Endothelial cell of umbilical vein (primary cell): ENCODE measurements at regions not wholly inside any gene's neighbourhood (a gene's known extent, or its start where the extent isn't known, plus 50 kb on each side); places are given as distances from the start of the nearest gene placed in this dataset.

Source experiments
- EZH2 ChIP-seq: IDR thresholded peaks from 2 replicates; pipeline ENCODE4 v1.6.1; 2012; ENCODE audit warnings: borderline replicate concordance, low read depth, mild to moderate bottlenecking, moderate library complexity, low read length, inconsistent platforms; ENCODE audit not compliant: severe bottlenecking
- JUN ChIP-seq: IDR thresholded peaks from 2 replicates; pipeline ENCODE4 v1.6.1; 2011; ENCODE audit warnings: borderline replicate concordance, low read depth; ENCODE audit not compliant: insufficient read length, insufficient read depth
- MYC ChIP-seq: IDR thresholded peaks from one replicate; pipeline ENCODE4 v1.6.1; 2011; ENCODE audit warnings: mild to moderate bottlenecking, low read depth, low read length
- POLR2A ChIP-seq: IDR thresholded peaks from 2 replicates; pipeline ENCODE4 v1.6.1; 2012; ENCODE audit warnings: low read depth, mild to moderate bottlenecking, control low read depth, low read length
- POLR2AphosphoS5 ChIP-seq: IDR thresholded peaks from 2 replicates; pipeline ENCODE4 v1.6.1; 2012; ENCODE audit warnings: low read depth, mild to moderate bottlenecking, control low read depth, low read length, moderate library complexity; ENCODE audit not compliant: insufficient read depth
- TF ChIP-seq, protein P1 (sequence below), 2 donors: IDR thresholded peaks; 1 replicate in 1 of 2; 2 replicates in 1 of 2; pipeline ENCODE4 v1.5.1; 2011; ENCODE audit warnings: low read length in 2 of 2, mild to moderate bottlenecking in 2 of 2, moderate library complexity in 2 of 2, control low read depth in 1 of 2, inconsistent platforms in 1 of 2, low read depth in 1 of 2; ENCODE audit not compliant: insufficient read depth in 1 of 2; ENCODE audit errors: extremely low read depth in 1 of 2
- TF ChIP-seq, protein P2 (sequence below): IDR thresholded peaks from 2 replicates; pipeline ENCODE4 v1.6.1; 2011; ENCODE audit not compliant: insufficient read depth, insufficient read length

DNA sequence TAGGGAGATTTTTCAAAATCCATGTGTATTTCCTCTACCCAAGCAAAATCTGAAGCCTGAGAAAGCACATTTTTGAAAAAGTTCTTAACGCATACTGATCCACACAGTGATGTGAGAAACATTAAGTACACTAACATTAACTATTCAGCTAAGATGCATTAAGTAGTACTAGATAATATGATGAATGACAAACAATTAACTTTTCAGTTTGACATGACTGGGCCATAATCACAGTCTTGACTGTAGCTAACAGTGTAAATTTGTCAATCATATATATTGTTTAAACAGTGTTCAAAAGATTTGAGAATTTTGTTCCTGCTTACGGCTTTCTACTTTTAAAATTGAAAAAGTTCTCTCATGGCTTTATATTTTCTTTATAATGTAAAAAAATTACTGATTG, 72.0 kb downstream of the CNTN3 start:
- TF ChIP-seq, protein P1, sequence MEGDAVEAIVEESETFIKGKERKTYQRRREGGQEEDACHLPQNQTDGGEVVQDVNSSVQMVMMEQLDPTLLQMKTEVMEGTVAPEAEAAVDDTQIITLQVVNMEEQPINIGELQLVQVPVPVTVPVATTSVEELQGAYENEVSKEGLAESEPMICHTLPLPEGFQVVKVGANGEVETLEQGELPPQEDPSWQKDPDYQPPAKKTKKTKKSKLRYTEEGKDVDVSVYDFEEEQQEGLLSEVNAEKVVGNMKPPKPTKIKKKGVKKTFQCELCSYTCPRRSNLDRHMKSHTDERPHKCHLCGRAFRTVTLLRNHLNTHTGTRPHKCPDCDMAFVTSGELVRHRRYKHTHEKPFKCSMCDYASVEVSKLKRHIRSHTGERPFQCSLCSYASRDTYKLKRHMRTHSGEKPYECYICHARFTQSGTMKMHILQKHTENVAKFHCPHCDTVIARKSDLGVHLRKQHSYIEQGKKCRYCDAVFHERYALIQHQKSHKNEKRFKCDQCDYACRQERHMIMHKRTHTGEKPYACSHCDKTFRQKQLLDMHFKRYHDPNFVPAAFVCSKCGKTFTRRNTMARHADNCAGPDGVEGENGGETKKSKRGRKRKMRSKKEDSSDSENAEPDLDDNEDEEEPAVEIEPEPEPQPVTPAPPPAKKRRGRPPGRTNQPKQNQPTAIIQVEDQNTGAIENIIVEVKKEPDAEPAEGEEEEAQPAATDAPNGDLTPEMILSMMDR (IDR thresholded peaks at IDR 0.05; ENCODE audit: extremely low read depth in 1 of 2, insufficient read depth in 1 of 2, low read depth in 1 of 2, low read length in 2 of 2): no peak
- TF ChIP-seq POLR2AphosphoS5 (no peak), POLR2A (no peak), EZH2 (no peak), MYC (no peak), JUN (no peak)
- TF ChIP-seq, protein P2, sequence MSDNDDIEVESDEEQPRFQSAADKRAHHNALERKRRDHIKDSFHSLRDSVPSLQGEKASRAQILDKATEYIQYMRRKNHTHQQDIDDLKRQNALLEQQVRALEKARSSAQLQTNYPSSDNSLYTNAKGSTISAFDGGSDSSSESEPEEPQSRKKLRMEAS: no peak
